Testis (tissue), 2 donors: ENCODE measurements at regions not wholly inside any gene's neighbourhood (a gene's known extent, or its start where the extent isn't known, plus 50 kb on each side); places are given as distances from the start of the nearest gene placed in this dataset.

ENCODE experiments used
- CTCF ChIP-seq, 3 experiments: fragments of 450-650 bp in 2 of 3; fragments of 200-600 bp in 1 of 3; sonication (generic) in 1 of 3; IDR thresholded peaks; one replicate each; pipeline ENCODE4 v1.5.1; 2016 to 2019; ENCODE audit warnings: antibody characterized with exemption in 3 of 3, mild to moderate bottlenecking in 2 of 3, moderate library complexity in 1 of 3
- POLR2A ChIP-seq: fragments of 450-650 bp; IDR thresholded peaks from one replicate; pipeline ENCODE4 v1.6.1; 2017; ENCODE audit warnings: antibody characterized with exemption, mild to moderate bottlenecking, moderate library complexity

GRCh38 chr6:96716221-96716620 lies 121.1 kb downstream of the GPR63 start:
- TF ChIP-seq CTCF (IDR thresholded peaks at IDR 0.05) (no peak), POLR2A (no peak)
